ENCODE measurements at regions not wholly inside any gene's neighbourhood (a gene's known extent, or its start where the extent isn't known, plus 50 kb on each side); places are given as distances from the start of the nearest gene placed in this dataset.

DNA sequence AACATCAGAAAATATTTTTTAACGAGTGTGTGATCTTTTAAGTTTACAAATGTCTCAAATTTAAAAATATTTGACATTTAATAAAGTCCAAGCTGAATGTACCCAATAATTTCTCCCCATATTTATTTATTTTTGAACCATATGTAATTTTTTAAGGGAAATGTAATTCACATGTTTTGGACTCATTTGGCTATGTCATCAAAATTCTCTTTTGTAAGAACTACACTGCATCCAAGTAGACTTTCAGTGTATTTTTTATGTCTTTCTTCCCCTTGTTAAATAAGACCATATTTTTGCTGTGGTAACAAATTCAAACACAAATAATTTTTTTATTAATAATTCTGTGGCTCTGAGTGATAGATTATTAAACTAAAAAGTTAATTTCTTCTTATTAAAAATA is 365.2 kb downstream of the CD109 start:
- TF ChIP-seq POLR2A (IDR thresholded peaks at IDR 0.05): no peak
- TF ChIP-seq EP300 (IDR thresholded peaks at IDR 0.05): no peak
- no peak for TF ChIP-seq POLR2AphosphoS5 (IDR thresholded peaks at IDR 0.05)

Data from stomach (tissue), 4 donors.